ENCODE measurements at regions not wholly inside any gene's neighbourhood (a gene's known extent, or its start where the extent isn't known, plus 50 kb on each side); places are given as distances from the start of the nearest gene placed in this dataset.

- no peak for DNase-seq (ENCODE audit: low read depth)
- H3K4me3 ChIP-seq (ENCODE audit: low read depth, low read length), result no peak overlapping the region
- no peak for TF ChIP-seq CTCF (IDR thresholded peaks at IDR 0.05; ENCODE audit: control insufficient read depth, extremely low read depth, insufficient read depth)
Measured at GRCh38 chr22:49321477-49322055, 506.1 kb downstream of the BRD1 start.

GRCh38 chr22:49320714-49321476, 506.8 kb downstream of the BRD1 start:
- H3K4me3 ChIP-seq (ENCODE audit: low read depth, low read length), result no peak overlapping the region
- DNase-seq (ENCODE audit: low read depth), result no peak
- no peak for TF ChIP-seq CTCF (IDR thresholded peaks at IDR 0.05; ENCODE audit: control insufficient read depth, extremely low read depth, insufficient read depth)

GRCh38 chr22:49317369-49317768, 510.3 kb downstream of the BRD1 start:
- DNase-seq (ENCODE audit: low read depth), result no peak
- TF ChIP-seq CTCF (IDR thresholded peaks at IDR 0.05; ENCODE audit: control insufficient read depth, extremely low read depth, insufficient read depth), result peak; percentile 26; the same call in 1 of the 2 replicates
- H3K4me3 ChIP-seq (ENCODE audit: low read depth, low read length), result no peak overlapping the region

GRCh38 chr22:49312601-49313000, 515.1 kb downstream of the BRD1 start:
- H3K4me3 ChIP-seq (ENCODE audit: low read depth, low read length), result no peak overlapping the region
- no peak for TF ChIP-seq CTCF (IDR thresholded peaks at IDR 0.05; ENCODE audit: control insufficient read depth, extremely low read depth, insufficient read depth)
- no peak for DNase-seq (ENCODE audit: low read depth)

- no peak for DNase-seq (ENCODE audit: low read depth)
- H3K4me3 ChIP-seq (ENCODE audit: low read depth, low read length), result no peak overlapping the region
- no peak for TF ChIP-seq CTCF (IDR thresholded peaks at IDR 0.05; ENCODE audit: control insufficient read depth, extremely low read depth, insufficient read depth)
Measured at GRCh38 chr22:49310354-49310753, 517.3 kb downstream of the BRD1 start.

- H3K4me3 ChIP-seq (ENCODE audit: low read depth, low read length), result no peak overlapping the region
- no peak for DNase-seq (ENCODE audit: low read depth)
- no peak for TF ChIP-seq CTCF (IDR thresholded peaks at IDR 0.05; ENCODE audit: control insufficient read depth, extremely low read depth, insufficient read depth)
Measured at GRCh38 chr22:49308300-49308699, 519.4 kb downstream of the BRD1 start.
